H1 (cell line): ENCODE measurements at regions not wholly inside any gene's neighbourhood (a gene's known extent, or its start where the extent isn't known, plus 50 kb on each side); places are given as distances from the start of the nearest gene placed in this dataset.

ENCODE experiments used
- JUND ChIP-seq: IDR thresholded peaks from 2 replicates; pipeline ENCODE4 v1.6.1; 2011; ENCODE audit warnings: mild to moderate bottlenecking, improper control_type of control experiment, low read length
- KDM5A ChIP-seq: fragments of 200-600 bp; IDR thresholded peaks from 2 replicates; pipeline ENCODE4 v1.7.1; 2012; ENCODE audit warnings: mild to moderate bottlenecking, low read length, inconsistent platforms, mixed read lengths
- RBBP5 ChIP-seq: IDR thresholded peaks from 2 replicates; pipeline ENCODE4 v1.7.1; 2012; ENCODE audit warnings: low read depth, mild to moderate bottlenecking, inconsistent platforms, low read length, moderate library complexity, borderline replicate concordance

DNA sequence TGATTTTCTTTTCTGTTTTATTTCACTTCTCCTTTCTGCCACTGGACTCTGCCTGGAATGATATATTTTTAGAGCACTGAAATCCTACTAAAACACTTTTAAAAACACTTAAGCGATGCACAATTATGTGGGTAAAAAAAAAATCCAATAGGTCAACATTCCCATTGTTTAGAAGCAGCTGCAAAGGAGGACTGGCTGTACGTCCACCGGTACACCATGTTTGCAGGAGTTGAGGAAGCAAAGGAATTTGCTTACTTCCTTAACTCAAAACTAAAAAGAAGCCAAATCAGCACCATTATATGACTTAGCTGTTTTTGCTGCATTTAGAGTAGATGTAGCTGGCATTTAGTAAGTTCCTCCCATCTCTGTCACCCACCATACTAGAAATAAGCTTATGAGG is 186.8 kb upstream of the TMTC1 start (continued):
- TF ChIP-seq RBBP5 (no peak), JUND (no peak), KDM5A (no peak)
